Neuron (in vitro differentiated cells): ENCODE measurements at regions not wholly inside any gene's neighbourhood (a gene's known extent, or its start where the extent isn't known, plus 50 kb on each side); places are given as distances from the start of the nearest gene placed in this dataset.

Experiments
- H2AFZ ChIP-seq: one replicate; pipeline ENCODE4 v1.6.1; 2013; ENCODE audit warnings: low read depth, mild to moderate bottlenecking, inconsistent platforms, low read length, moderate library complexity
- H3K27me3 ChIP-seq: one replicate; pipeline ENCODE4 v1.6.1; 2013; ENCODE audit warnings: low read length; ENCODE audit not compliant: insufficient read depth
- H3K36me3 ChIP-seq: one replicate; pipeline ENCODE4 v1.6.1; 2013; ENCODE audit warnings: low read length; ENCODE audit not compliant: insufficient read depth
- H3K4me1 ChIP-seq: one replicate; pipeline ENCODE4 v1.6.1; 2013; ENCODE audit warnings: low read length; ENCODE audit not compliant: insufficient read depth
- H3K4me3 ChIP-seq: 2 replicates; pipeline ENCODE4 v1.5.1; 2013; ENCODE audit warnings: mild to moderate bottlenecking, low read length, moderate library complexity
- H3K9me3 ChIP-seq: one replicate; pipeline ENCODE4 v1.6.1; 2013; ENCODE audit warnings: low read length

- no peak overlapping the region for H2AFZ ChIP-seq
- no peaks in the 10 kb centered on the region for H3K27me3 ChIP-seq
- H3K36me3 ChIP-seq, result no peaks in the 10 kb centered on the region
- no peaks in the 10 kb centered on the region for H3K4me1 ChIP-seq
- H3K9me3 ChIP-seq, result no peaks in the 10 kb centered on the region
- no peak overlapping the region for H3K4me3 ChIP-seq
These were observed 310.5 kb upstream of the THBS1 start for GRCh38 chr15:39270221-39270855.

- Histone ChIP-seq H3K36me3 (no peaks in the 10 kb centered on the region), H3K27me3 (no peaks in the 10 kb centered on the region), H3K4me1 (no peaks in the 10 kb centered on the region), H3K4me3 (no peak overlapping the region), H2AFZ (no peak overlapping the region), H3K9me3 (no peaks in the 10 kb centered on the region)
These were observed 309.9 kb upstream of the THBS1 start for GRCh38 chr15:39270934-39271333.

GRCh38 chr15:39272901-39273300 lies 308.0 kb upstream of the THBS1 start:
- H3K4me3 ChIP-seq, result no peak overlapping the region
- no peak overlapping the region for H2AFZ ChIP-seq
- H3K36me3 ChIP-seq, result no peaks in the 10 kb centered on the region
- H3K4me1 ChIP-seq, result no peaks in the 10 kb centered on the region
- no peaks in the 10 kb centered on the region for H3K27me3 ChIP-seq
- H3K9me3 ChIP-seq, result no peaks in the 10 kb centered on the region

GRCh38 chr15:39273717-39274411 lies 307.0 kb upstream of the THBS1 start:
- Histone ChIP-seq H3K4me3 (no peak overlapping the region), H3K27me3 (no peaks in the 10 kb centered on the region)

GRCh38 chr15:39275066-39275465 lies 305.8 kb upstream of the THBS1 start:
- Histone ChIP-seq H2AFZ (no peak overlapping the region), H3K4me3 (no peak overlapping the region), H3K27me3 (no peaks in the 10 kb centered on the region), H3K4me1 (no peaks in the 10 kb centered on the region), H3K9me3 (no peaks in the 10 kb centered on the region), H3K36me3 (no peaks in the 10 kb centered on the region)

More at GRCh38 chr15:39273717-39274411, 307.0 kb upstream of the THBS1 start:
- no peaks in the 10 kb centered on the region for H3K36me3 ChIP-seq
- no peaks in the 10 kb centered on the region for H3K4me1 ChIP-seq
- H3K9me3 ChIP-seq, result no peaks in the 10 kb centered on the region
- H2AFZ ChIP-seq, result no peak overlapping the region

GRCh38 chr15:39279311-39279710 lies 301.6 kb upstream of the THBS1 start:
- no peaks in the 10 kb centered on the region for H3K4me1 ChIP-seq
- no peaks in the 10 kb centered on the region for H3K9me3 ChIP-seq
- no peaks in the 10 kb centered on the region for H3K36me3 ChIP-seq
- no peak overlapping the region for H3K4me3 ChIP-seq
- H2AFZ ChIP-seq, result no peak overlapping the region
- H3K27me3 ChIP-seq, result no peaks in the 10 kb centered on the region

- no peaks in the 10 kb centered on the region for H3K36me3 ChIP-seq
- H2AFZ ChIP-seq, result no peak overlapping the region
- H3K4me1 ChIP-seq, result no peaks in the 10 kb centered on the region
- no peaks in the 10 kb centered on the region for H3K27me3 ChIP-seq
- H3K9me3 ChIP-seq, result no peaks in the 10 kb centered on the region
- no peak overlapping the region for H3K4me3 ChIP-seq
These were observed 299.8 kb upstream of the THBS1 start for GRCh38 chr15:39281094-39281493.

- Histone ChIP-seq H3K4me3 (no peak overlapping the region), H3K4me1 (no peaks in the 10 kb centered on the region), H3K36me3 (no peaks in the 10 kb centered on the region), H3K9me3 (no peaks in the 10 kb centered on the region), H2AFZ (no peak overlapping the region), H3K27me3 (no peaks in the 10 kb centered on the region)
These were observed 298.1 kb upstream of the THBS1 start for GRCh38 chr15:39282663-39283208.

GRCh38 chr15:39283531-39283930 lies 297.3 kb upstream of the THBS1 start:
- Histone ChIP-seq H2AFZ (no peak overlapping the region), H3K36me3 (no peaks in the 10 kb centered on the region), H3K4me3 (no peak overlapping the region), H3K27me3 (no peaks in the 10 kb centered on the region), H3K9me3 (no peaks in the 10 kb centered on the region), H3K4me1 (no peaks in the 10 kb centered on the region)

GRCh38 chr15:39285071-39285470 lies 295.8 kb upstream of the THBS1 start:
- no peaks in the 10 kb centered on the region for H3K27me3 ChIP-seq
- H3K36me3 ChIP-seq, result no peaks in the 10 kb centered on the region
- no peaks in the 10 kb centered on the region for H3K4me1 ChIP-seq
- H2AFZ ChIP-seq, result no peak overlapping the region
- no peak overlapping the region for H3K4me3 ChIP-seq
- no peaks in the 10 kb centered on the region for H3K9me3 ChIP-seq

- H3K27me3 ChIP-seq, result no peaks in the 10 kb centered on the region
- H3K36me3 ChIP-seq, result no peaks in the 10 kb centered on the region
- no peak overlapping the region for H3K4me3 ChIP-seq
- no peaks in the 10 kb centered on the region for H3K4me1 ChIP-seq
- no peak overlapping the region for H2AFZ ChIP-seq
- no peaks in the 10 kb centered on the region for H3K9me3 ChIP-seq
These were observed 295.2 kb upstream of the THBS1 start for GRCh38 chr15:39285663-39286062.

GRCh38 chr15:39286706-39287105 lies 294.2 kb upstream of the THBS1 start:
- H3K27me3 ChIP-seq, result no peaks in the 10 kb centered on the region
- H3K4me3 ChIP-seq, result no peak overlapping the region
- H3K4me1 ChIP-seq, result no peaks in the 10 kb centered on the region
- H2AFZ ChIP-seq, result no peak overlapping the region
- H3K36me3 ChIP-seq, result no peaks in the 10 kb centered on the region
- H3K9me3 ChIP-seq, result no peaks in the 10 kb centered on the region

- H3K36me3 ChIP-seq, result no peaks in the 10 kb centered on the region
- H3K27me3 ChIP-seq, result no peaks in the 10 kb centered on the region
- H3K4me3 ChIP-seq, result no peak overlapping the region
- H3K9me3 ChIP-seq, result no peaks in the 10 kb centered on the region
- no peaks in the 10 kb centered on the region for H3K4me1 ChIP-seq
- H2AFZ ChIP-seq, result no peak overlapping the region
These were observed 293.3 kb upstream of the THBS1 start for GRCh38 chr15:39287322-39288195.
